ENCODE measurements at regions not wholly inside any gene's neighbourhood (a gene's known extent, or its start where the extent isn't known, plus 50 kb on each side); places are given as distances from the start of the nearest gene placed in this dataset.
A peak's percentile ranks its signal among the peaks of the same experiment; 100 is the strongest.

GRCh38 chr4:13912436-13912925, 285.0 kb upstream of the BOD1L1 start:
- WGBS: 64% methylated on average over 2 of the region's 2 CpGs
- Histone ChIP-seq H3K27ac (replicated peaks in 1 of 4) (no peak overlapping the region), H3K4me3 (no peak overlapping the region), H3K27me3 (no peaks in the 10 kb centered on the region), H3K36me3 (no peaks in the 10 kb centered on the region), H3K9me3 (no peaks in the 10 kb centered on the region), H3K4me1 (no peaks in the 10 kb centered on the region)
- no peak for TF ChIP-seq CTCF (IDR thresholded peaks at IDR 0.05)
- TF ChIP-seq POLR2AphosphoS5 (IDR thresholded peaks at IDR 0.05): no peak
- no peak for TF ChIP-seq POLR2A (IDR thresholded peaks at IDR 0.05; ENCODE audit: low read depth)
- TF ChIP-seq EP300 (IDR thresholded peaks at IDR 0.05): no peak
- intact Hi-C loops (cut with DNase I): no loop called here
- DNase-seq (ENCODE audit: extremely low spot score): no peak

GRCh38 chr4:13912966-13913365, 285.4 kb upstream of the BOD1L1 start:
- peak; percentile 64 for DNase-seq (ENCODE audit: extremely low spot score)
- Histone ChIP-seq H3K36me3 (no peaks in the 10 kb centered on the region), H3K27me3 (no peaks in the 10 kb centered on the region), H3K4me3 (no peak overlapping the region), H3K27ac (replicated peaks in 1 of 4) (no peak overlapping the region), H3K4me1 (no peaks in the 10 kb centered on the region), H3K9me3 (no peaks in the 10 kb centered on the region)
- TF ChIP-seq EP300 (IDR thresholded peaks at IDR 0.05) (no peak), POLR2A (IDR thresholded peaks at IDR 0.05; ENCODE audit: low read depth) (no peak), CTCF (IDR thresholded peaks at IDR 0.05) (no peak), POLR2AphosphoS5 (IDR thresholded peaks at IDR 0.05) (no peak)
- intact Hi-C loops (cut with DNase I): no loop called here

GRCh38 chr4:13917015-13917414, 289.5 kb upstream of the BOD1L1 start:
- H3K9me3 ChIP-seq: no peaks in the 10 kb centered on the region
- no peaks in the 10 kb centered on the region for H3K36me3 ChIP-seq
- H3K27ac ChIP-seq (replicated peaks in 1 of 4): no peak overlapping the region
- intact Hi-C loops (cut with DNase I): no loop called here
- 42% methylated on average over 1 of the region's 1 CpG for WGBS
- peaks cover 0 to 9% (median 0%) of the 10 kb centered on the region in 4 donors for H3K4me1 ChIP-seq
- no peak for DNase-seq (ENCODE audit: extremely low spot score)
- no peaks in the 10 kb centered on the region for H3K27me3 ChIP-seq
- TF ChIP-seq POLR2AphosphoS5 (IDR thresholded peaks at IDR 0.05): no peak
- no peak for TF ChIP-seq POLR2A (IDR thresholded peaks at IDR 0.05; ENCODE audit: low read depth)
- TF ChIP-seq EP300 (IDR thresholded peaks at IDR 0.05): no peak
- no peak for TF ChIP-seq CTCF (IDR thresholded peaks at IDR 0.05)
- no peak overlapping the region for H3K4me3 ChIP-seq

GRCh38 chr4:13918110-13918509, 290.6 kb upstream of the BOD1L1 start:
- 72% methylated on average over 2 of the region's 2 CpGs for WGBS
- Histone ChIP-seq H3K9me3 (no peaks in the 10 kb centered on the region), H3K36me3 (no peaks in the 10 kb centered on the region), H3K27ac (replicated peaks in 1 of 4) (no peak overlapping the region), H3K4me3 (no peak overlapping the region), H3K4me1 (peaks cover 0 to 9% (median 0%) of the 10 kb centered on the region in 4 donors), H3K27me3 (no peaks in the 10 kb centered on the region)
- peak; percentile 82 for DNase-seq (ENCODE audit: extremely low spot score)
- peak in 1 of 2 donors; percentile 19 for TF ChIP-seq POLR2AphosphoS5 (IDR thresholded peaks at IDR 0.05)
- TF ChIP-seq EP300 (IDR thresholded peaks at IDR 0.05): no peak
- intact Hi-C loops (cut with DNase I): no loop called here

GRCh38 chr4:13918991-13919441, 291.5 kb upstream of the BOD1L1 start:
- Histone ChIP-seq H3K27ac (replicated peaks in 1 of 4) (peak overlapping the region in 2 of 4 donors; percentile 37 to 42), H3K36me3 (no peaks in the 10 kb centered on the region), H3K4me3 (no peak overlapping the region), H3K9me3 (no peaks in the 10 kb centered on the region), H3K4me1 (peaks cover 0 to 9% (median 0%) of the 10 kb centered on the region in 4 donors), H3K27me3 (no peaks in the 10 kb centered on the region)
- TF ChIP-seq CTCF (IDR thresholded peaks at IDR 0.05) (no peak), EP300 (IDR thresholded peaks at IDR 0.05) (no peak), POLR2AphosphoS5 (IDR thresholded peaks at IDR 0.05) (no peak), POLR2A (IDR thresholded peaks at IDR 0.05; ENCODE audit: low read depth) (no peak)
- 51% methylated on average over 6 of the region's 7 CpGs for WGBS
- intact Hi-C loops (cut with DNase I): no loop called here
- peak; percentile 80 for DNase-seq (ENCODE audit: extremely low spot score)

Measured in esophagus muscularis mucosa (tissue), 4 donors.